GM18907 (cell line): ENCODE measurements at regions not wholly inside any gene's neighbourhood (a gene's known extent, or its start where the extent isn't known, plus 50 kb on each side); places are given as distances from the start of the nearest gene placed in this dataset.

Experiments used
- ATAC-seq: cut with Tn5 transposase; IDR thresholded peaks from one replicate; pipeline ENCODE4 v1.9.1; 2021; ENCODE audit warnings: mild to moderate bottlenecking, moderate library complexity; ENCODE audit not compliant: unreplicated experiment

GRCh38 chr15:61299075-61299763 is 70.1 kb upstream of the RORA start:
- no peak for ATAC-seq

GRCh38 chr15:61295239-61295638 is 66.1 kb upstream of the RORA start:
- ATAC-seq = no peak

GRCh38 chr15:61282661-61283060 is 53.6 kb upstream of the RORA start:
- ATAC-seq = no peak

GRCh38 chr15:61281328-61281727 is 52.2 kb upstream of the RORA start:
- no peak for ATAC-seq
